Vagina (tissue), 2 donors: ENCODE measurements at regions not wholly inside any gene's neighbourhood (a gene's known extent, or its start where the extent isn't known, plus 50 kb on each side); places are given as distances from the start of the nearest gene placed in this dataset. TPM values are rescaled to one million over a fixed set of nuclear protein-coding genes. Genes with fewer than 3 reads are reported as not detected.

Experiments used
- DNase-seq, 2 donors: peaks; one replicate each; pipeline ENCODE4 v3.0.0-alpha.2; 2017; ENCODE audit errors: extremely low spot score in 2 of 2
- H3K27ac ChIP-seq: fragments of 200-600 bp; sonication (generic); one replicate; pipeline ENCODE4 v1.5.1; 2019
- H3K27me3 ChIP-seq: fragments of 200-600 bp; sonication (generic); one replicate; pipeline ENCODE4 v1.5.1; 2019
- H3K36me3 ChIP-seq, 2 donors: fragments of 200-600 bp; sonication (generic); one replicate each; pipeline ENCODE4 v1.5.1; 2017 to 2019
- H3K4me1 ChIP-seq: fragments of 200-600 bp; sonication (generic); one replicate; pipeline ENCODE4 v1.5.1; 2019
- H3K4me3 ChIP-seq, 2 donors: fragments of 200-600 bp; sonication (generic); 1 replicate in 1 of 2; 2 replicates in 1 of 2; pipeline ENCODE4 v1.5.1; 2016 to 2019
- H3K9me3 ChIP-seq: fragments of 200-600 bp; sonication (generic); one replicate; pipeline ENCODE4 v1.5.1; 2019
- POLR2A ChIP-seq, 2 donors: fragments of 450-650 bp; IDR thresholded peaks; one replicate each; pipeline ENCODE4 v1.6.1; 2017; ENCODE audit warnings: antibody characterized with exemption in 2 of 2, mild to moderate bottlenecking in 2 of 2, moderate library complexity in 2 of 2
- POLR2AphosphoS5 ChIP-seq, 2 donors: sonication (generic); formaldehyde crosslinking; IDR thresholded peaks; one replicate each; pipeline ENCODE4 v1.9.0; 2017; ENCODE audit warnings: antibody characterized with exemption in 2 of 2, mild to moderate bottlenecking in 2 of 2, low read depth in 1 of 2; ENCODE audit not compliant: insufficient read depth in 1 of 2
- intact Hi-C: fragments of 100-400 bp; cut with DNase I; formaldehyde crosslinking; loops from one replicate; pipeline ENCODE4 v1.15.1; 2023
- small RNA-seq: library from RNA; depleted of rRNA; stranded (forward); fragments of <200 nt; gene quantifications from one replicate; pipeline ENCODE3, GENCODE V24; 2016
- TF ChIP-seq, protein P1 (sequence below), 3 experiments: fragments of 450-650 bp in 2 of 3; fragments of 200-600 bp in 1 of 3; sonication (generic) in 1 of 3; IDR thresholded peaks; one replicate each; pipeline ENCODE4 v1.5.1; 2017 to 2019; ENCODE audit warnings: antibody characterized with exemption in 3 of 3, mild to moderate bottlenecking in 2 of 3, moderate library complexity in 2 of 3

DNA sequence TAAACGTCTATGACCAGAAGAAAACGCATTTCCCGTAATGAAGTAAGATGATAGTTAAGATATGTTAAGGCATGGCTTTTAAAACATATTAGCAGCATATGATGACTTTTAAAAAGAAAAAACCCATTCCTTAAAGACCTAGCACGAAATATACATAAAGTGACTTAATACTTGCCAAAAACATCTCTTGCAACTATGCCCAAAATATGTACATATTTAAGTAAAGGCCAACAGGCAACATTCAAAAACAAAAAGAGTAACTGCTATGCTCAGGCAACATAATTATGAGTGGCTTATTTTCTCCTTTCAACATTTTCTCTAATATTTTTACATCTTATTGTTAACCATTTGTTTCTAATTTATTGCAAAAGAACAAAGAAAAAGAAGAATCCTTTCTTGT is 60.3 kb upstream of the PAPOLG start:
- DNase-seq, result no peak
- H3K36me3 ChIP-seq, result no peaks in the 10 kb centered on the region
- H3K4me1 ChIP-seq, result no peaks in the 10 kb centered on the region
- H3K27me3 ChIP-seq, result no peaks in the 10 kb centered on the region
- no peak overlapping the region for H3K27ac ChIP-seq
- intact Hi-C loops, result no loop called here
- H3K4me3 ChIP-seq, result no peak overlapping the region
- no peaks in the 10 kb centered on the region for H3K9me3 ChIP-seq
- TF ChIP-seq POLR2A (IDR thresholded peaks at IDR 0.05) (no peak), POLR2AphosphoS5 (IDR thresholded peaks at IDR 0.05; ENCODE audit: insufficient read depth in 1 of 2, low read depth in 1 of 2) (no peak)
- TF ChIP-seq, protein P1, sequence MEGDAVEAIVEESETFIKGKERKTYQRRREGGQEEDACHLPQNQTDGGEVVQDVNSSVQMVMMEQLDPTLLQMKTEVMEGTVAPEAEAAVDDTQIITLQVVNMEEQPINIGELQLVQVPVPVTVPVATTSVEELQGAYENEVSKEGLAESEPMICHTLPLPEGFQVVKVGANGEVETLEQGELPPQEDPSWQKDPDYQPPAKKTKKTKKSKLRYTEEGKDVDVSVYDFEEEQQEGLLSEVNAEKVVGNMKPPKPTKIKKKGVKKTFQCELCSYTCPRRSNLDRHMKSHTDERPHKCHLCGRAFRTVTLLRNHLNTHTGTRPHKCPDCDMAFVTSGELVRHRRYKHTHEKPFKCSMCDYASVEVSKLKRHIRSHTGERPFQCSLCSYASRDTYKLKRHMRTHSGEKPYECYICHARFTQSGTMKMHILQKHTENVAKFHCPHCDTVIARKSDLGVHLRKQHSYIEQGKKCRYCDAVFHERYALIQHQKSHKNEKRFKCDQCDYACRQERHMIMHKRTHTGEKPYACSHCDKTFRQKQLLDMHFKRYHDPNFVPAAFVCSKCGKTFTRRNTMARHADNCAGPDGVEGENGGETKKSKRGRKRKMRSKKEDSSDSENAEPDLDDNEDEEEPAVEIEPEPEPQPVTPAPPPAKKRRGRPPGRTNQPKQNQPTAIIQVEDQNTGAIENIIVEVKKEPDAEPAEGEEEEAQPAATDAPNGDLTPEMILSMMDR (IDR thresholded peaks at IDR 0.05), result no peak

DNA sequence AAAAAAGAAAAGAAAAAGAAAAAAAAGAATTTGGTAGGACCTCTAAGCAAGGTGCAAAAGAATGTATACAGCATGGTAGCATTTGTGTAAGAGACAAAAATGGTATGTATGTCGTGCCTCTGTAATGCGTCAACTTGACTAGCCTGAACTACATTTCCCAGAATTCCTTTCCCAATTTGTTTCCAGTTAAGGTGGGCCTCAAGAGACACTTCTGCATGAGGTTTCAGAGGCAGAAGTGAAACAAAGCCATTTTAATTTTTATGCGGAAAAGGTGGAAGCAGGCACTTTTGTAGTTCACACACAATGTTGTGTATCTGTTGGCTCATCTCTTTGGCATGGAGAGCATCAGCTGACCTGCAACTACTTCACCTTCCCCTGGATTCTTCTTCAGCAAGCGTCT is 56.5 kb upstream of the PAPOLG start:
- TF ChIP-seq POLR2AphosphoS5 (IDR thresholded peaks at IDR 0.05; ENCODE audit: insufficient read depth in 1 of 2, low read depth in 1 of 2) (no peak), POLR2A (IDR thresholded peaks at IDR 0.05) (no peak)
- TF ChIP-seq, protein P1 (IDR thresholded peaks at IDR 0.05), result no peak
- H3K4me1 ChIP-seq, result no peaks in the 10 kb centered on the region
- H3K27me3 ChIP-seq, result no peaks in the 10 kb centered on the region
- no peak overlapping the region for H3K4me3 ChIP-seq
- H3K27ac ChIP-seq, result no peak overlapping the region
- H3K9me3 ChIP-seq, result no peaks in the 10 kb centered on the region
- no peaks in the 10 kb centered on the region for H3K36me3 ChIP-seq
- DNase-seq, result no peak
- intact Hi-C loops, result no loop called here

DNA sequence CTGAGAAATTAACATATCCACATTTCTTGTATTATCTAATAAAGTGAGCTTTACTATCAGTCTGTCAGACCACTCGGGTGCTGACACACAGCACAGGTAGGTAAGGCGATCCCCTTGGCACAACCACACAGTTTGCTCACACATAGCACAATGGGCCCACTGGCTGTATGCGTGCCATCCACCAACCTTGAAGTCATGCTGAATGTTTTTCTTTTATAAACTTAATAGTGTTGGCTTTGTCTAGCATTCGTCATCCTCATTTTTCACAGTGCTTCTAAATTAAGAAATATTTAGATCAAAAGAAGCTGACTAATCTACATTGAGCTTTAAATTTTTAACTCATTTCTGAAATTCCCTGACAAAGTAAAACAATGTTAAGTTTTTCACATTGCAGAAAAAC is 50.0 kb upstream of the PAPOLG start:
- TF ChIP-seq POLR2A (IDR thresholded peaks at IDR 0.05), result no peak
- no peak for TF ChIP-seq POLR2AphosphoS5 (IDR thresholded peaks at IDR 0.05; ENCODE audit: insufficient read depth in 1 of 2, low read depth in 1 of 2)
- TF ChIP-seq, protein P1 (IDR thresholded peaks at IDR 0.05), result no peak
- no peak overlapping the region for H3K27ac ChIP-seq
- no peak overlapping the region for H3K4me3 ChIP-seq
- H3K36me3 ChIP-seq, result no peaks in the 10 kb centered on the region
- no peaks in the 10 kb centered on the region for H3K27me3 ChIP-seq
- DNase-seq, result no peak
- intact Hi-C loops, result loop anchor here (5.0 kb wide), 1 partner anchor 296 kb away; no protein-coding TSS in a partner anchor
- H3K4me1 ChIP-seq, result no peaks in the 10 kb centered on the region
- no peaks in the 10 kb centered on the region for H3K9me3 ChIP-seq

Small RNA genes in the stretch of these regions (small RNA-seq; reads per million reads assigned to genes)
- not detected for gene RN7SL361P
